ENCODE measurements at regions not wholly inside any gene's neighbourhood (a gene's known extent, or its start where the extent isn't known, plus 50 kb on each side); places are given as distances from the start of the nearest gene placed in this dataset.

DNA sequence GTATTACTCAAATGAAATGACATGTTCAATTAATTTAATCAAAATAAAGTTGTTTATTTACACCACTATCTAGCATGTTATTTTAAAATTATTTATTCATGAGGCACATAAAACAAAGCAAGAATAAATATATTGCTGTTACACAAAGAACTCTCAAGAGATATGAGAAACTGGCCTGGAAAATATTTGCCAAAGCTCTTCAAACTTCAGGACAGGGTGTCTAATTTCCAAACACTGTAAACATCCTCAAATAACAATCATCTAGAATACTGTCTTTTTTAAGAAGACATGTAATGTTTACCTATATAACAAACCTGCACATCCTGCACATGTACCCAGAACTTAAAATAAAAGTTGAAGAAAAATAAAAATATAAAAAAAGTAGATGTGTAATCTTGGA, 876.6 kb downstream of the TUSC7 start:
- TF ChIP-seq, protein P1, sequence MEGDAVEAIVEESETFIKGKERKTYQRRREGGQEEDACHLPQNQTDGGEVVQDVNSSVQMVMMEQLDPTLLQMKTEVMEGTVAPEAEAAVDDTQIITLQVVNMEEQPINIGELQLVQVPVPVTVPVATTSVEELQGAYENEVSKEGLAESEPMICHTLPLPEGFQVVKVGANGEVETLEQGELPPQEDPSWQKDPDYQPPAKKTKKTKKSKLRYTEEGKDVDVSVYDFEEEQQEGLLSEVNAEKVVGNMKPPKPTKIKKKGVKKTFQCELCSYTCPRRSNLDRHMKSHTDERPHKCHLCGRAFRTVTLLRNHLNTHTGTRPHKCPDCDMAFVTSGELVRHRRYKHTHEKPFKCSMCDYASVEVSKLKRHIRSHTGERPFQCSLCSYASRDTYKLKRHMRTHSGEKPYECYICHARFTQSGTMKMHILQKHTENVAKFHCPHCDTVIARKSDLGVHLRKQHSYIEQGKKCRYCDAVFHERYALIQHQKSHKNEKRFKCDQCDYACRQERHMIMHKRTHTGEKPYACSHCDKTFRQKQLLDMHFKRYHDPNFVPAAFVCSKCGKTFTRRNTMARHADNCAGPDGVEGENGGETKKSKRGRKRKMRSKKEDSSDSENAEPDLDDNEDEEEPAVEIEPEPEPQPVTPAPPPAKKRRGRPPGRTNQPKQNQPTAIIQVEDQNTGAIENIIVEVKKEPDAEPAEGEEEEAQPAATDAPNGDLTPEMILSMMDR (IDR thresholded peaks at IDR 0.05 in 8 of 11, conservative IDR thresholded peaks at IDR 0.05 in 3 of 11): no peak
- TF ChIP-seq POLR2A (IDR thresholded peaks at IDR 0.05): no peak

Measured in spleen (tissue), 7 donors.